HG03521 (cell line): ENCODE measurements at regions not wholly inside any gene's neighbourhood (a gene's known extent, or its start where the extent isn't known, plus 50 kb on each side); places are given as distances from the start of the nearest gene placed in this dataset.
A peak's percentile ranks its signal among the peaks of the same experiment; 100 is the strongest.

Experiments
- ATAC-seq: cut with Tn5 transposase; IDR thresholded peaks from one replicate; pipeline ENCODE4 v1.9.1; 2021; ENCODE audit warnings: mild to moderate bottlenecking, moderate library complexity; ENCODE audit not compliant: unreplicated experiment

GRCh38 chr16:89027281-89027680, 50.3 kb upstream of the CBFA2T3 start:
- ATAC-seq: no peak

- peak; percentile 66 for ATAC-seq
Measured at GRCh38 chr16:89031715-89032659, 55.0 kb upstream of the CBFA2T3 start.

GRCh38 chr16:89033304-89033703, 56.3 kb upstream of the CBFA2T3 start:
- ATAC-seq: no peak

GRCh38 chr16:89033796-89034572, 57.0 kb upstream of the CBFA2T3 start:
- no peak for ATAC-seq

GRCh38 chr16:89034573-89034961, 57.6 kb upstream of the CBFA2T3 start:
- no peak for ATAC-seq

DNA sequence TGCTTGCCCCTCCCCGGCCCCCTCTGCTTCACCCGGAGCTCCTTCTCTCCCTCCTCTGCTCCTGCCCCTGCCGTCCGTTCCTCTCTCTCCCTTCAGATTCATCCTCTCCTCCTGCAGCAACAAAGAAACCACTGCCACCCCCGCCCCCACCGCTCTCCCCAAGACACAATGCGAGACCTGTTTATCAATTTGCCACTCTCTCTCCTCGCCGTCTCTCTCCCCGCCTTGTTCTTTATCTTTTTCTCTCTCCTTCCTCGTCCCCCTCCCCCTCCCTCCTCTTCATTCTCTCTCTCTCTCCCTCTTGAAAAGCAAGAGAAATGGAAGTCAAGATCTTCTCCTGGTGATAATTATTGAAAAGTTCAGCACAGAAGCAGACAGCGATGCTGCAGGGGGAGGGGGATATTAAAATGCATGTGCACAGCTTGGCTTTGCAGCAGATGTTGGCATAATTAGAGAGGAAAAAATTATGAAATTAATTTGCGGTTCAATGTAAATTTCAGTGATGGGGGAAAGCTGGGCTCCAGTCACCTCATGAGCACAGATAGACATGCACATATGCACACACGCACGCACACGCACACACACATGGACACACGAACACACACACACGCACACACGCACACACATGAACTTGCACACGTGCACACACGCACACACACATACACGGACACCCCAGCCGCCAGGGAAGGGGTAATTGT, 58.1 kb upstream of the CBFA2T3 start:
- ATAC-seq: no peak

DNA sequence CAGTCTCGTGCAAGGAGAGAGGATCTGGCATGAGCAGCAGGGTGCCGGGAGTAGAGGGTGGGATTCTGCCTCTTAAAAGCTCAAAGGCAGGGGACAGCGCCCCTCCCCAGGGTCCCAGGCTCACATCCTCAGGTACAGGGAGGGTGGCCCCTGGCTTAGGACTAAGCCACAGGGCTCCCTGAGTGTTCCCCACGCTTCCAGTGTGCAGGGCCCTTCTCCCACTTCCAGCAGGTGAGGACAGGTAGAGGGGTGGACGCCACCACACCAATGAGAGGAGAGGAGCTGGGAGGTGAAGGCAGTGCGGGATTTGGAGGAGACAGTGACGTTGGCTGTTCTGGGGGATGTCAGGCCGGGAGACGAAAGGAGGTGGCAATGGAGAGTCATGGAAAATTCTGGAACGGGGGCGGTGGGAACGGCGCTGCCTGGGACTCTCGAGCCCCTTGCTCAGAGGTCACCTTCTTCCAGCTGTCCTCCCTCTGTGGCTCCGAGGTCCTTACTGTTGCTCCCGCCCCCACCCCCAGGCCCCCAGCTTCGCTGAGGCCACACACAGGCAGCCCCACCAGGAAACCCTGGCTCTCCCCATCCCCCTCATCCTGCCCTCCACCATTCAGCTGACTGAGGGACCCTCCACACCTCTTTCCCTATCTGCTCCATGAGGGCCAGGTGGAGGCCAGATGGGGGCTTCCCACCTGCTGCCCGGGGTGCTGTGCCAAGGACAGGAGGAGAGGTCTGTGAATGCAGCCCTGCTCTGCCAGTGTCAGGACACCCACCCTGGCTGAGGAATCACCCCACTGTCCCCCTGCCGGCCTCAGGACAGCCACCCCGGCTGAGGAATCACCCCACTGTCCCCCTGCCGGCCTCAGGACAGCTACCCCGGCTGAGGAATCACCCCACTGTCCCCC, 57.7 kb upstream of the ACSF3 start:
- no peak for ATAC-seq

DNA sequence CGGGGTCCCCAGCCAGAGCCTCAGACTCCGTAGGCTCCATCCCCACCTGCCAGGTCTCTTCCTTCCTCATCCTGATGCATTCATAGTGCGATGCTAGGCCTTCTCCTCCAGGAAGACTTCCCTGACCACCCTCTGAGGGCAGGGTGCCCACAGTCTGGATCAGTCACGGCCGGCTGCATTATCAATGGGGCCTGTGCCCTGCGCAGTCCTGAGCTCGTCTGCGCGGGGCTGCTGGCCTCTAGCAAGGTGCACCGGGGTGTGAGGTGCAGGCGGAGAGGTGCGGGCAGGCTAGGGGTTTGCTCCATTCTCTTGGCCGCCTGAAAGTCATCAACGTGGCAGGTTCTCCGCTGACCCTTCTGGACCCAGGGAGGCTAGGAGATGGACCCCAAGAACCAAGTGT, 56.9 kb upstream of the ACSF3 start:
- ATAC-seq: no peak

DNA sequence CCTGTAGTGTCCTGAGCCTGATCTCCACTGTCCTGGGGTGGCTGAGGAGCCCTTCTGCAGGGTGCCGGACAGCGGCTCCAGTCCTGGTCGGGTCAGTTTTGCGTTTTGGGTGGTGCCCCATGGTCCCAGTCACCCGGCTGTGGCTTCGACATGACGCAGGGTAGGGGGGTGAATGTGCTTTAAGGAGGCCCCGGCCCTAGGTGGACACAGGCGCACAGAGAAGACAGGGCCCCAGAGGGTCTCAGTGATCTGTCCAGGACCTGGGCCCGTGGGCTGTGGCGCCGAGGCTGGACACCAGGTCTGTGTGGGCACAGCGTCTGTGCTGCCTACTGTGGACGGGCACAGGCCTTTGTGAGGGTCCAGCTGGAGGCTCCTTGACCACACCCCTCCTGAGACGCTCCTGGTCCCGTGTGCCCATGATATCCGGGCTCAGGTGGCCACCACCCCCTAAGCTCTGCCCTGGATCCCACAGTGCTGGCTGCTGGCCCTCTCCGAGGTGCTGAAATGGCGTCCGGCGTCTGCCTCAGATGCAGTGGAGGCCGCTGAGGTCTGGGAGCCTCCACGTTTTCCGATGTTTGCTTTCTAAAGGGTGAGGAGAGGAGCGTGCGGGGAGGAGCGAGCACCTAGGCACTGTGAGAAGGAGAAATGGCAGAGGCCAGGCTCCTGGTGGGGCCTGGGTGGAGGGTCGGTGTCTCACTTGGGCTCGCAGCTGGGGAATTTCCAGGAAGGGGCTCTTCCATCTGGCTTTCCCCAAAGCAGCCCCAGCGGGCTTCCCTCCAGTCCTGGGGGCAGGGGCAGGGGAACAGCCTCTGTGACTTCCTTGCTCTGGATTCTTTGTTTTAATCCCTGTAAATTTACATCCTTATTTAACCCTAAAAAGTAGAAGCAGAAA, 56.1 kb upstream of the ACSF3 start:
- no peak for ATAC-seq

DNA sequence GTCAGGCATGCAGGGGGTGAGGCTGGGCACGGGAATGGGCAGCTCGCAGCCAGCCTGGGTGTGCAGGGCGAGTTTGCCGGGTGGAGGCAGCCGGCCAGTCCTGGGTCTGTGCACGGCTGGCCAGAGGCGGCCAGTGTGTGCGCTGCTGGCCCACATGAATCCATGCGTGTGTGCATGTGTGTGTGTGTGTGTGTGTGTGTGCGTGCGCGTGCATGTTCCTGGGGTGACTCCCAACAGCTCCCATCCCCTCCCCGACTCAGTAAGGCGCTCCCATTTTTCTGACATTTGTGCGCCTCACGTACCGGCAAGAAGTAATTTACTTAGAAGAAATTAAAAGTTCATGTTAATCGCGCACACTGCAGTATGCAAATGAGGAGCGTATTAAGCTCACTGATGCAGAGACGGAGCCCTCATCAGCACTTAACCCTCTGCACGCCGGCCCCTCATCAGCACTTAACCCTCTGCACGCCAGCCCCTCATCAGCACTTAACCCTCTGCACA, 55.4 kb upstream of the ACSF3 start:
- no peak for ATAC-seq

GRCh38 chr16:89038811-89039735, 54.6 kb upstream of the ACSF3 start:
- ATAC-seq: no peak

GRCh38 chr16:89039756-89040155, 53.9 kb upstream of the ACSF3 start:
- no peak for ATAC-seq

- no peak for ATAC-seq
Measured at GRCh38 chr16:89040391-89040790, 53.3 kb upstream of the ACSF3 start.

DNA sequence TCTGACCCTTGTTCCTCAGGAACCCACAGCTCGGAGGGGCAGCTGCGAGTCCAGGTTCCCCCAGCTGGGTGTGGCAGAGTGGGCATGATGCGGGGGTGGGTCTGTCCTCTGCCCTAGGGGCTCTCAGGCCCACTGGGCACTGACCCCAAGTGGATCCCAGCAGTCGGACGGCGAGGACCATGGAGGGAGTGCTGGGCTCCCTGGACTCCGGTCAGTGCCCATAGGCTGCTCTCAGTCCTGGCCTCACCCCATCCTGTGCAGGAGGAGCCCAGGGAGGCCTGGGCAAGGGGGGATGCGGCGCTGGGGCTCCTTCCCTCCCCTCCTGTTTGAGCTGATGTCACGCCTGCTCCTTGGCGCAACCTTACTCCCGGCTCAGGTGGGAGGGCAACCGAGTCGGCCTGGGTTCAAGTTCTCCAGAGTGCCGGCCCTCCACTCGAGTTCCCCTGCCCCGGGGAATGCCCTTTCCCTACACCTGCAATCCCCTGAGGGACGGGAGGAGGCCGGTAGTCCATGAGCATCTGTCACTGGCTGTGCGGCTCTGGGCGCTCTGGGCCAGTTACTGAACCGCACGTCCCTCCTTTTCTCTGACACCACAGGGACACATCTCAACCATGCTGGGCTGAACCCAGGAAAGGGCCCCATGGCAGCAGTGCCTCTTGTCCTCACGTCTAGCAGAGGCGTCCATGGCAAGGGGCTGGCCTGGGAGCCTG, 52.6 kb upstream of the ACSF3 start:
- ATAC-seq: no peak

DNA sequence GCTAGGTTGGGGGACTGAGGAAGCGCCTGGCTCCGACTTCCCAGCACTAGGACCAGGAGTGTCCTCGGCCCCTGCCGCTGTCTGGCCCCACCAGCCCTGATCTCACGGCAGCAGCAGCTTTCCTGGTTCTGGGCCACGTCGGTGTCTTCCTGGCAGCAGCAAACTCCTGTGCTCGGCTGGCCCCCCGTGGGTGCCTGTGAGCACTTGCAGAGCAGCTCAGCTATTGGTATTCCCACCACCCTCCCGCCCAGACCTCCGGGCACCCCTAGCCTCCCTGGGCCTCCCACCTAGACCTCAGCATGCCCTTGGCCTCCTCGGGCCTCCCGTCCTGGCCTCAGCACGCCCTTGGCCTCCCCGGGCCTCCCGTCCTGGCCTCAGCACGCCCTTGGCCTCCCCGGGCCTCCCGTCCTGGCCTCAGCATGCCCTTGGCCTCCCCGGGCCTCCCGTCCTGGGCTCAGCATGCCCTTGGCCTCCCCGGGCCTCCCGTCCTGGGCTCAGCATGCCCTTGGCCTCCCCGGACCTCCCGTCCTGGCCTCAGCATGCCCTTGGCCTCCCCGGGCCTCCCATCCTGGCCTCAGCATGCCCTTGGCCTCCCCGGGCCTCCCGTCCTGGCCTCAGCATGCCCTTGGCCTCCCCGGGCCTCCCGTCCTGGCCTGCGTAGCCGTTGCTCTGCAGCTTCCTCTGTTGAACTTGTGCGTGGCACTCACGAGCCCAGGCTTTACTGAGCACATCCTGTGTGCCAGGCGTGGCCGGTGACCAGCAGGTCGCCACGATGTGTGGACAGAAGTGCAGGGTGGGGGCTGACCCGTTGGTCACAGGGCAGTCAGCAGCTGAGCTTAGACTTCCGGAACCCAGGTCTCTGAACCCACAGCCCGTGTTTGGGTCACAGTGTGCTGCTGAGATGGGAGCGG, 51.8 kb upstream of the ACSF3 start:
- ATAC-seq: no peak

DNA sequence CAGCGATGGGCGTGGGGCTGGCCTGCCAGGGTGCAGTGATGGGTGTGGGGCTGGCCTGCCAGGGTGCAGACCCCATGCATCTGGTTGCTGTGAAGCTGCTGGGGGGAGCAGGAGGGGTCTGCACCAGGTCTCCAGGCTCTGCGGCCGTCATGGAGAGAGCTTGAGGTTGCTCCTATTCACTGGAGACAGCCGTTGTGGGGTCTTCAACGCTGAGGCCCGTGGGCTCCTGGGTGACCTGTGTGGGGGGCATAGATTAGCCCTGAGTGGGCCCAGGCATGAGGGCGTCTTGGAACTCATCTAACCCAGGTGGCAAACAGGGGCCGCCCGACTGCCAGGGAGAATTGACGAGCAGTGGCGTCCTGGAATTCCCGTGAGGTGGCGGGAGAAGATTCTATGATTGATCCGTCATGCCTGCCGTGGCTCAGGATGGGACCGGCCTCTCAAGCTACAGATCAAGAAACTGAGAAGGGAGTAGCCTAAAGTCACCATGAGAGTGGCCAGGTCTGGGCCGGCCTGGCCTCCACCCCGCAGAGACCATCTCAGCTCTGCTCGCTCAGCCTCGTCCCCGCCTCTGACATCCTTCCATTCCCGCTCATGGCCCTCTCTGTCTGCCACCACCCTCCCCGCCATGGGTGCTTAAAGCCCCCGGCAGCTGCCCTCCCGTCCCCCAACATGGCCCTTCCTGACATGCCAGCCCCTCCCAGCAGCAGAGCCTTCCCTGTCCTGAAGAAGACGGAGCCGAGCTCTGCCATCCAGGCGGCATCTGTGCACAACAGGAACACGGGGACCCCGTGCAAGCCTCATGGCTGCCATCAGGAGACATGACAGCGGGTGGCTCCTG, 50.7 kb upstream of the ACSF3 start:
- no peak for ATAC-seq
